Right cardiac atrium (tissue), 5 donors: ENCODE measurements at regions not wholly inside any gene's neighbourhood (a gene's known extent, or its start where the extent isn't known, plus 50 kb on each side); places are given as distances from the start of the nearest gene placed in this dataset.
A peak's percentile ranks its signal among the peaks of the same experiment; 100 is the strongest.

ENCODE experiments used
- ATAC-seq, 2 donors: fragments of 200-7000 bp; cut with Tn5 transposase; one replicate each; pipeline versions ENCODE4 v1.8.0 to v1.9.1; 2020; ENCODE audit warnings: moderate library complexity in 2 of 2, mild to moderate bottlenecking in 1 of 2
- DNase-seq, 3 donors: peaks; one replicate each; pipeline ENCODE4 v3.0.0-alpha.2; 2020
- H3K27ac ChIP-seq: one replicate; pipeline ENCODE4 v1.5.1; 2013; ENCODE audit warnings: mild to moderate bottlenecking, low read length, control low read depth, moderate library complexity
- H3K27me3 ChIP-seq: one replicate; pipeline ENCODE4 v1.6.1; 2013; ENCODE audit not compliant: control insufficient read depth, insufficient read depth
- H3K4me1 ChIP-seq: one replicate; pipeline ENCODE4 v1.6.1; 2013; ENCODE audit warnings: low read length; ENCODE audit not compliant: control insufficient read depth, insufficient read depth
- H3K4me3 ChIP-seq: one replicate; pipeline ENCODE4 v1.5.1; 2013; ENCODE audit warnings: low read length, control low read depth
- H3K9me3 ChIP-seq: one replicate; pipeline ENCODE4 v1.6.1; 2013; ENCODE audit warnings: low read length; ENCODE audit not compliant: control insufficient read depth
- WGBS: extraction: QIAGEN DNeasy Blood & Tissue Kit; methylation state at CpG from one replicate; pipeline ENCODE4 v1.1.7; 2013; 5-methylcytosine and 5-hydroxymethylcytosine counted together
- intact Hi-C, 4 donors: fragments of 100-400 bp; cut with DNase I; formaldehyde crosslinking; loops; one replicate each; pipeline versions ENCODE4 v1.11.0 to v1.14.0; 2022 to 2023
- donor health status: healthy with polysubstance abuse.
- donor health status: DM: no; HTN: yes; CAD: no.
- donor health status: DM: no; HTN: no; CAD: no.
- donor health status: DM: no; HTN: yes; CAD: no; lungs with severe emphysema.
- donor health status: DM: yes; HTN: yes; CAD: no.

DNA sequence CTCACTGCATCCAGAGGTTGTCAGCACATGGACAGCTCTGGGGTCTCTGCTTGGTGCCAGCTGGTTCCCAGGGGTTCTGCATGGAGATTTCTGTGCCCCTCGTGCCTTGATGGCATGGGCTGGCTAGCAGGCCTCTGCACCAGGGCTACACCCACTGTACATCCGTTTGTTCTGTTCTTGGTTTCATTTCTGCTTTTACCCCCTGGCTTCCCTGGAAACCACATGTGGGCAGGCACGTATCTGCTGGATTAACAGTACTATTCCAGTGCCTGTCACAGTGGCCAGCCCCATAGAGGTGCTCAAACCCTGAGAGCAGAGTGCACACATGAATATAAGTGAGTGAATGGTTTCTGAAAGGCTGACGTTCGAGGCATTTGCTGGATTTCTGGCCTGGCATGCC is 207.2 kb upstream of the GPR26 start:
- H3K27me3 ChIP-seq, result no peaks in the 10 kb centered on the region
- WGBS, result 66% methylated on average over 5 of the region's 5 CpGs
- intact Hi-C loops, result no loop called here
- no peak for DNase-seq
- no peak for ATAC-seq
- H3K27ac ChIP-seq, result no peak overlapping the region
- H3K4me3 ChIP-seq, result no peak overlapping the region
- H3K4me1 ChIP-seq, result no peaks in the 10 kb centered on the region
- no peaks in the 10 kb centered on the region for H3K9me3 ChIP-seq

DNA sequence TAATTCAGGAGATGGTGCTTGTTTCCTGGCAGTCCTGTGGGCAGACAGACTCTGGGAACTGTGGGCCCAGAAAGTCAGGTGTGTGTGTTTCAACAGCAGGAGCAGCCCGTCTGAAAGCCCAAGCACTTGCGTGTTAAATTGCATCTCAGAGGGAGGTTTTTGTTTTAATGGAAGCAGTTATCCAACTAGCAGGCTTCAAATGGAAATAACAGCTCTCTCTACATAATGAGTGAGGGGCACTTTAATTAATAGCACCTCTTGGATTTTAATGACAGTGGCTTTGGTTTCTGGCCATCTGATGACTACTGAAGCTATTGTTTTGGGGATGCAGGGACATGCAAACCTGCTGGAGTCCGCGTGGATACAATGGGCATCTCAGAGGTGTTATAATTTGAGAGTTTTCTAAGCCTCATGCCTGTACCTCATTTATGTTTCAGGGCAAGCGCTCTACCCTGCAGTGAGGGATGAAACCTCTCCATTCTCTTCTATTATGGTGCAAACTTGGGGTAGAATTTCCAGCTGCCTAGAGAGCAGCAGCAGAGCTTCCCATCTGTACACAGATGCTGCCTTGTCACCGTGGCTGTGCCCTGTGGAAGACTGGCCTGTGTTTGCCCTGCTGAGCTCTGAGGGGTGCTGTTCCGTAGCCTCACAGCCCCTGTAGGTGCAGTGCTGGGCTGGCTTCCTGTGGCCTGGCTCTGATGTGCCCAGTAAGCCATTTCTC is 206.6 kb upstream of the GPR26 start:
- Histone ChIP-seq H3K9me3 (no peaks in the 10 kb centered on the region), H3K4me1 (no peaks in the 10 kb centered on the region), H3K27me3 (no peaks in the 10 kb centered on the region), H3K4me3 (no peak overlapping the region), H3K27ac (no peak overlapping the region)
- 60% methylated on average over 7 of the region's 7 CpGs for WGBS
- no peak for ATAC-seq
- intact Hi-C loops, result no loop called here
- DNase-seq, result no peak

DNA sequence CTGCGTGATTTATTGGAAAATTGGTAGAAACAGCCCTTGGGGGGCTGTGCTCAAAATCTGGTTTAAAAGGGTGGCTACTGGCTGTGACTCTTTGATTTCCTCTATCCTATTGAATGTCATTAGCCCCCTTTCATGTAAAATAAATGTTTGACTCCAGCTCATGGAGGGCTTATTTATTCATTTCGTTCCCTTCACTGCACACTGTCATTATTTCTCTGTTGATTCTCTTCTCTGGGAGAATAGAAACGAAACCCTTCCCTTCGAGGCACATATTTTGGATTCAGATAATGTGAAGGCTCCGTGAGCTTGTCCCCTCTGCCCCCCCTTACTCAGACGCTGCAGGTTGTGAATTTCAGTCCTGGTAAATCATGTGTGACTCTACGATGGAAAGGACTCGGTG is 203.9 kb upstream of the GPR26 start:
- no peaks in the 10 kb centered on the region for H3K9me3 ChIP-seq

DNA sequence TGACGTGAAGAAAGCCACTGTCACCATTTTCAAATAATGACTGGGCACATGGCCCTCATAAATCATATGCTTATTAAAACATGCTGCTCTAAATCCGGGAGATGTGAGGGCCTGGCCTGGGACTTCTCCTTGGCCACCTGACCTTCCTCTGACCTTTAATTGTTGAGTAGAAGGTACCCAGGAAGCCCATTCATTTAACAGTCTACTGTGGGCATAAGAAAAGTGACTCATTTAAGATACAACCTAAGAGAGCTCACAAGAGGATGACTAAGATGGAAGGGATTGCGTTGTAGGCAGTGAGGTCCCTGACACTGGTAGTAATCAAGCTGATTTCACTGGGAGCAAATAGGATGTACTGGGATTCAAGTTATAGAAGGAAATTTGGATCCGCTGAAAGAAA is 203.4 kb upstream of the GPR26 start:
- intact Hi-C loops, result no loop called here
- ATAC-seq (no peak), DNase-seq (no peak)
- WGBS, result 76% methylated on average over 4 of the region's 4 CpGs
- Histone ChIP-seq H3K4me3 (no peak overlapping the region), H3K9me3 (no peaks in the 10 kb centered on the region), H3K4me1 (no peaks in the 10 kb centered on the region), H3K27me3 (no peaks in the 10 kb centered on the region), H3K27ac (no peak overlapping the region)

More for the DNA sequence above, 203.9 kb upstream of the GPR26 start:
- Histone ChIP-seq H3K27ac (no peak overlapping the region), H3K27me3 (no peaks in the 10 kb centered on the region), H3K4me3 (no peak overlapping the region), H3K4me1 (no peaks in the 10 kb centered on the region)
- 80% methylated on average over 8 of the region's 8 CpGs for WGBS
- DNase-seq (no peak), ATAC-seq (no peak)
- intact Hi-C loops, result no loop called here

GRCh38 chr10:123463181-123463580 is 203.0 kb upstream of the GPR26 start:
- DNase-seq, result no peak
- H3K9me3 ChIP-seq, result no peaks in the 10 kb centered on the region
- WGBS, result 70% methylated on average over 3 of the region's 3 CpGs

GRCh38 chr10:123463698-123464097 is 202.5 kb upstream of the GPR26 start:
- intact Hi-C loops, result no loop called here
- H3K27ac ChIP-seq, result no peak overlapping the region
- H3K27me3 ChIP-seq, result no peaks in the 10 kb centered on the region
- WGBS, result 79% methylated on average over 10 of the region's 10 CpGs
- DNase-seq (no peak), ATAC-seq (no peak)
- no peaks in the 10 kb centered on the region for H3K9me3 ChIP-seq
- H3K4me3 ChIP-seq, result no peak overlapping the region
- no peaks in the 10 kb centered on the region for H3K4me1 ChIP-seq

More at GRCh38 chr10:123463181-123463580, 203.0 kb upstream of the GPR26 start:
- H3K27ac ChIP-seq, result no peak overlapping the region
- no peaks in the 10 kb centered on the region for H3K27me3 ChIP-seq
- no peak for ATAC-seq
- intact Hi-C loops, result no loop called here
- H3K4me1 ChIP-seq, result no peaks in the 10 kb centered on the region
- H3K4me3 ChIP-seq, result no peak overlapping the region

DNA sequence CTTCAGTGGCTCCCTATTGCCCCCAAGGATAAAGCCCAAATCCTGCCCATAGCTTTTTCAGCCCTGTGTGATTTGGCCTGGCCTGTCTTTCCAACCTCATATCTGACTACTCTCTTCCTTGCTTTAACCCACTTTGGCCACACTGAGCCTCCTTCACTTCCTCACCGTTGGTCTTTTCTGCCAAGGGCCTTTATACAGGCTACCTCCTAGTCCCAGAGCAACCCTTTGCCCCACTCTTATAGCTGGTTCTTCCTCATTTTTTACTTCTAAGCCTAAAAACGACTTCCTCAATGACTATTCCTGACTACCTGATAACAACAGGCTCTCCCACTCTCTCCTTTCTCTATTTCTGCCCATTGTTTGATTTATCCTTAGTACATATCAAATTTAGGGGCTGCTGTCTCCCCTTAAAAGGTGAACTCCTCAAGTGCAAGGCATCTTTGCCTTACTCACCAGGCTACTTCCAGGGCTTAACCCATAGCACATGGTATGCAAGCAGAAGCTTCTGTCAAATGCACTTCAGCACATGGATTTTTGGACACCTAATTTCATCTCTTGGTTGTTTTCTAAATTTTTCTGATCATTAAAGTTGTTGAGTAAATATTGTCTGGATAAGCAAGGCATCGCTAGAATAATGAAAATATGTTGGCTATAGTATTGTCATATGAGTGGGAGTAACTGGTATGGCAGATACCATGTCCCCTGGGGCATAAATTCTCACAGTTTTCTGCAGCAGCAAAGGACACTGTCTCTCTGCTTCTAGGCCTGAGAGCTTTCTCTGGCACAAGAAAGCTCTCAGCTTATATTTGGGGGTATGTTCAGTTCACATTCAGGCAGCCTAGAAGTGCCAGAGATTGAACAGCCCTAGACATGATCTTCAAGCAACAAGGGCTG is 201.5 kb upstream of the GPR26 start:
- Histone ChIP-seq H3K27me3 (no peaks in the 10 kb centered on the region), H3K4me1 (no peaks in the 10 kb centered on the region), H3K9me3 (no peaks in the 10 kb centered on the region), H3K4me3 (no peak overlapping the region), H3K27ac (no peak overlapping the region)
- WGBS, result 54% methylated on average over 3 of the region's 3 CpGs
- DNase-seq, result no peak
- intact Hi-C loops, result no loop called here
- ATAC-seq, result no peak

DNA sequence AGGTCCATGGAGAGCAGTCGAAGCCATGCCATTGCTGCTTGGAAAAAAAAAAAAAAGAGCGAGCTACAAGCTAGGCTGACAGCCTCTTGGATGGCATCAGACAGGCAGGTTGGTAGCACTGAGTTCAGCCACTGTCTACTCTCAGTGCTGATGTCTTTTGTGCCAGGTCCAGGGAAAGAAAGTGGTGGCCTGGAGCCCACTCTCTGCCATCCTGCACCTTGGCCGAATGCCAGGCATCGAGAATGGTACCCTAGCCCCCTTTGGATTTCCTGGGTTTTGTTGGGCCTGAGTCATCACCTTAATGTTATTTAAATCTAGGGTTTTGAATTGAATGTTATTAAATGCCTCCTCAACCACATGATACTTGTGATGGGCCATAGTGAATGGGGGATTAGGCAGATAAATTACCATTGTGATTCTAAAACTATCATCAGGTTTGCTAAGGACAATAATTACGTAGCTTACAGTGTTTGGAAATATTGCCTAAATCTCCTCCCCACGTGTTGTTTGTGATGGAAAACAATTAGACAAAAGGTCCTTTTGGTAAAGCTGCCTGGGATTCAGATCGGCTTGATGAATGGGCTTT is 195.7 kb upstream of the GPR26 start:
- H3K27me3 ChIP-seq, result no peaks in the 10 kb centered on the region
- no peaks in the 10 kb centered on the region for H3K9me3 ChIP-seq
- intact Hi-C loops, result no loop called here
- no peak overlapping the region for H3K27ac ChIP-seq
- H3K4me1 ChIP-seq, result no peaks in the 10 kb centered on the region
- ATAC-seq, result no peak
- 72% methylated on average over 7 of the region's 7 CpGs for WGBS
- H3K4me3 ChIP-seq, result no peak overlapping the region
- no peak for DNase-seq

GRCh38 chr10:123471811-123472210 is 194.3 kb upstream of the GPR26 start:
- intact Hi-C loops, result no loop called here
- no peak for ATAC-seq
- Histone ChIP-seq H3K4me1 (no peaks in the 10 kb centered on the region), H3K4me3 (no peak overlapping the region), H3K27ac (no peak overlapping the region), H3K27me3 (no peaks in the 10 kb centered on the region), H3K9me3 (no peaks in the 10 kb centered on the region)
- DNase-seq, result no peak
- 89% methylated on average over 1 of the region's 1 CpG for WGBS

DNA sequence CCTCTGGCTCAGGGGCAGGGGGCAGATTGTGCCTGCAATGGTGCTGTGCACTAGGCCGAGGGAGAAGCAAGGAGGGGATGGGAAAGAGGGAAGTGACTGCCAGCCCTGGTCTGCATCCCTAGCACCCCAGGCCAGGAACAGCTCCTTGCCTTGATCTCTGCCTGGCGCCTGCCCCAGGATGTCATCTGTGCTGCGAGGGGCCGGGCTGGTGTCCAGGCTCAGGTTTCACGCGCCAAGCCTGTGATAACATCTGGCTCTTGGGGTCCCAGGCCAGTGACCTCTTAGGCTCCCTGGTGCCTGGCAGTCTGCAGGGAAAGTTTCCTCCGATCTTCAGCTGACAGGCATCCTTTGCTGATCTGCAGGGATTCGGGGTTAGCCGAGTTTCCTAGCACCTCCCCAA is 193.5 kb upstream of the GPR26 start:
- 3% methylated on average over 9 of the region's 9 CpGs for WGBS
- H3K9me3 ChIP-seq, result no peaks in the 10 kb centered on the region
- intact Hi-C loops, result no loop called here
- H3K4me3 ChIP-seq, result no peak overlapping the region
- no peak overlapping the region for H3K27ac ChIP-seq
- ATAC-seq (no peak), DNase-seq (peak in 1 of 3 donors; percentile 30)
- no peaks in the 10 kb centered on the region for H3K4me1 ChIP-seq
- no peaks in the 10 kb centered on the region for H3K27me3 ChIP-seq

DNA sequence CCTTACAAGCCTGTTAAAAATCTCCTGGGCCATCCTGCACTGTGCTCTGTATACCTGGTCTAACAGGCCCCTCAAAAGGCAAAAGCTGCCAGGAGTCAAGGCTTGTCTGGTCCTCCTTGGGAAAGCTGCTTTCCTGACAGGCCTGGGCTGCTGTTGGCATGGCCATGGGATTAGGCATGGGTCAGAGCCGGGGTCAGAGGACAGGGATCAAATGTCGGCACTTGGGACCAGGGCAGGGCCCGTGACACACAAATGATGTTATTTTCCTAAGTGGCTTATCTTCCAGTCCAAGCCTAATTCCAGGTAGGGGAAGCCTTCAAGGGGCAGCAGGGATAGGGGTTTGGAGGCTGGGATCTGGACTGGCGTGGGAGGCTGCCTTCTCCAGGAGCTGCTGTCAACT is 191.5 kb upstream of the GPR26 start:
- ATAC-seq (no peak), DNase-seq (no peak)
- intact Hi-C loops, result no loop called here
- H3K27ac ChIP-seq, result no peak overlapping the region
- H3K9me3 ChIP-seq, result no peaks in the 10 kb centered on the region
- H3K27me3 ChIP-seq, result no peaks in the 10 kb centered on the region
- H3K4me3 ChIP-seq, result no peak overlapping the region
- 64% methylated on average over 4 of the region's 4 CpGs for WGBS
- no peaks in the 10 kb centered on the region for H3K4me1 ChIP-seq
